ENCODE measurements at regions not wholly inside any gene's neighbourhood (a gene's known extent, or its start where the extent isn't known, plus 50 kb on each side); places are given as distances from the start of the nearest gene placed in this dataset.

- no peak for DNase-seq (ENCODE audit: extremely low spot score)
- TF ChIP-seq FOXM1 (IDR thresholded peaks at IDR 0.05; ENCODE audit: borderline replicate concordance) (no peak), FOXA1 (IDR thresholded peaks at IDR 0.05) (no peak), NFRKB (IDR thresholded peaks at IDR 0.05) (no peak), SP1 (IDR thresholded peaks at IDR 0.05) (no peak), ELF4 (IDR thresholded peaks at IDR 0.05) (no peak), TARDBP (IDR thresholded peaks at IDR 0.05) (no peak), BHLHE40 (IDR thresholded peaks at IDR 0.05; ENCODE audit: borderline replicate concordance) (no peak), HDGF (IDR thresholded peaks at IDR 0.05; ENCODE audit: borderline replicate concordance) (no peak), LEF1 (IDR thresholded peaks at IDR 0.05; ENCODE audit: borderline replicate concordance) (no peak), CTBP1 (IDR thresholded peaks at IDR 0.05; ENCODE audit: borderline replicate concordance) (no peak), SUZ12 (IDR thresholded peaks at IDR 0.05) (no peak), L3MBTL2 (conservative IDR thresholded peaks at IDR 0.05) (no peak), ZNF384 (IDR thresholded peaks at IDR 0.05) (no peak), ARNT (IDR thresholded peaks at IDR 0.05) (no peak), FOXK2 (IDR thresholded peaks at IDR 0.05) (no peak)
- TF ChIP-seq, protein P1, sequence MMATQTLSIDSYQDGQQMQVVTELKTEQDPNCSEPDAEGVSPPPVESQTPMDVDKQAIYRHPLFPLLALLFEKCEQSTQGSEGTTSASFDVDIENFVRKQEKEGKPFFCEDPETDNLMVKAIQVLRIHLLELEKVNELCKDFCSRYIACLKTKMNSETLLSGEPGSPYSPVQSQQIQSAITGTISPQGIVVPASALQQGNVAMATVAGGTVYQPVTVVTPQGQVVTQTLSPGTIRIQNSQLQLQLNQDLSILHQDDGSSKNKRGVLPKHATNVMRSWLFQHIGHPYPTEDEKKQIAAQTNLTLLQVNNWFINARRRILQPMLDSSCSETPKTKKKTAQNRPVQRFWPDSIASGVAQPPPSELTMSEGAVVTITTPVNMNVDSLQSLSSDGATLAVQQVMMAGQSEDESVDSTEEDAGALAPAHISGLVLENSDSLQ (IDR thresholded peaks at IDR 0.05): no peak
- CTCF ChIA-PET: no interaction called here
- POLR2A ChIA-PET: no interaction called here
Measured at GRCh38 chr4:74527049-74527448, 82.1 kb downstream of the AREG start.

GRCh38 chr4:74528178-74528577, 83.2 kb downstream of the AREG start:
- ChIA-PET POLR2A (no interaction called here), CTCF (no interaction called here)
- TF ChIP-seq FOXK2 (IDR thresholded peaks at IDR 0.05): no peak
- TF ChIP-seq TARDBP (IDR thresholded peaks at IDR 0.05): no peak
- DNase-seq (ENCODE audit: extremely low spot score): no peak

DNA sequence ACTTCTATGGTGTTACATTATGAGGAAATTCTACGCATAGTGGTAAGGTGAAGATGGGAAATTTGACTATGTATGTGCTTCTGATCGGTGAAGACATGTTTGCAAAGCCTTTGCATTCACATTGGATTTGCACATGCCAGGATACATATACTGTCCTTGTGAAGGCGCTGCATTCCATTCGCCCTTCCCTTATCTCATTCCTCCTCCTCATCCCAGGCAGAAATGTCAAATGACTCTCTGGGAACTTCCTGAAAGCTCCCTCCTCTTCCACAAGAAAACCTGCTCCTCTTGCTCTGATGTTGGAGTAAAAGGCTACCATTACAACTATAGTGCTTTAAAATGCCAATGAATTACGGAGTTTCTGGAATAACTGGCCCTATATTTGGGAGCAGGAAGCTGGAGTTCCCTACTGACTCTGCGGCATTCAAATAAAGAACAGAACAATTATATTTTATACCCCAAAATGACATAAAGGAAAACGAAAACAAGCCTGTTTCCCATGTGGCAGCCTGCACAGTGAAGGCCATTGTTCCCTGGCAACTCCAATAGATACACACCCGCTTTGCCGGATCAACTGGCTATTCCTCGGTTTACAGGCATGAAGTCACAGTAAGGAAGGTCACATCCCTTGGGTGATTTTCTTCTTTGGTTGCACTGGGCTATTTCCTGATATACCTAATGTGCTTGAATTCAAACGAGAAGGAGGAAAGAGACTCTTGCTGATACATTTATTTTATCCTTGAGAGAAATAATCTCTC, 84.5 kb downstream of the AREG start:
- DNase-seq (ENCODE audit: extremely low spot score): no peak
- ChIA-PET CTCF (no interaction called here), POLR2A (no interaction called here)
- TF ChIP-seq HDGF (IDR thresholded peaks at IDR 0.05; ENCODE audit: borderline replicate concordance) (no peak), ELF4 (IDR thresholded peaks at IDR 0.05) (no peak), FOXM1 (IDR thresholded peaks at IDR 0.05; ENCODE audit: borderline replicate concordance) (no peak), ARNT (IDR thresholded peaks at IDR 0.05) (no peak), ZNF384 (IDR thresholded peaks at IDR 0.05) (no peak), FOXA1 (IDR thresholded peaks at IDR 0.05) (no peak), L3MBTL2 (conservative IDR thresholded peaks at IDR 0.05) (no peak), SP1 (IDR thresholded peaks at IDR 0.05) (no peak), CTBP1 (IDR thresholded peaks at IDR 0.05; ENCODE audit: borderline replicate concordance) (no peak)
- TF ChIP-seq, protein P1 (IDR thresholded peaks at IDR 0.05): no peak

DNA sequence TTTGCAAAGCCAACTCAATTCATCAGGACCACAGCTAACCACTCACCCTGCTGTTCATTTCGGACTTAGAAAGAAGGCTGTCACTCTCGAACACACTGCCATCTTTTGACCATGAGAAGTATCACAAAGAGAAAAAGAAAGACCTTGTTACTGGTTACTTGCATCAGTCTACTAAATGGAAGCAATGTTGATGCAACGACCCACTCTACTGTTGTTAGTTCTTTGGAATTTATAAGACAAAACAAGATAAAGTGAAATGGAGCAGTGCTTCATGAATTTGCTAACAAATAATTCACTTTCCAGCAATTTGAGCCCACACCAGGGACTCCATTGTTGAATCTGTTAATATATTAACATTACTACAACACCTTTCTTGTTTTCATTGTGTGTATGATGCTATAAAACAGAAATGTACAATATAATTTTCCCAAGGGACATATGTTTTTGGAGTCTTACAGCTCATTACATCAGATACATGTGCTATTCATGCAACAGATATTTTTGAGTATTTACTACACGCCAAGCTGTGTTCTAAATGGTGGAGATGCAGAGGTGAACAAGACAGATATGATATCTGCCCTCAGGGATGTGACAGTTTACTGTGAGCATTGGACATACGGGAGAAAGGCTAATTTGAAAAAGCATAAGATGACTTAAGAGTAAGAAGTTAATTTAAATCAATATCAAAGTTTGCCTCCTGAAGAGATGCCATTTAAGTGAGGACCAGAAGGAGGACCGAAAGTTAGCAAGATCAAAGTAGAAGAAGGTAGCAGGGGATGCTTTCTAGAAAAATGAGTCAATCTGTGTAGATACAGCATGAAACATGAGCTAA, 87.2 kb downstream of the AREG start:
- TF ChIP-seq, protein P1 (IDR thresholded peaks at IDR 0.05): peak; percentile 84
- TF ChIP-seq ELF4 (IDR thresholded peaks at IDR 0.05): no peak
- POLR2A ChIA-PET: no interaction called here
- peak; percentile 47 for DNase-seq (ENCODE audit: extremely low spot score)
- CTCF ChIA-PET: interaction anchor here (0.7 to 1.2 kb wide), 4 partner anchors 15 to 212 kb away, joined by 3 to 4 read pairs (median 3); no protein-coding TSS in a partner anchor

DNA sequence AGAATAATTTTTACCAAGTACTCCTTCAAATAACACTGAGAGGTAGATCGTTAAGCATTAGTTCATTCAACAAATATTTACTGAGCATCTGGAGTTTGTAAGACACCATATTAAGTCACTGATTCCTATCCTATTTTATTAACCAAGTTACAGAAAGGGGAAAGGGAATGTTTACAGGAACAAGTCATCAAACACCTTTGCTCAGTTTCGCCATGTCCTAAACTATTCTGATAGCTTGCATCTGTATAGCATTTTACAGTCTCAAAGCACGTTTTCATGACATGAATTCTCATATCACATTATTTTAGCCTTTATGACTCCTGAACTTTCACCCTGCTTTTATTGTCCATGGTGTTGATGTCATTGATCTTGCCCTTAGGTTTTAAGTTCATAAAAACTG, 89.2 kb downstream of the AREG start:
- TF ChIP-seq FOXA1 (IDR thresholded peaks at IDR 0.05) (no peak), ZNF384 (IDR thresholded peaks at IDR 0.05) (no peak)
- TF ChIP-seq, protein P1 (IDR thresholded peaks at IDR 0.05): no peak
- ChIA-PET POLR2A (no interaction called here), CTCF (interaction anchor here (0.7 kb wide), 1 partner anchor 164 kb away, joined by 3 read pairs; no protein-coding TSS in a partner anchor)
- DNase-seq (ENCODE audit: extremely low spot score): no peak

GRCh38 chr4:74534936-74535335, 90.0 kb downstream of the AREG start:
- CTCF ChIA-PET: no interaction called here
- POLR2A ChIA-PET: no interaction called here
- TF ChIP-seq ZNF384 (IDR thresholded peaks at IDR 0.05) (no peak), ARNT (IDR thresholded peaks at IDR 0.05) (no peak), SP1 (IDR thresholded peaks at IDR 0.05) (no peak), L3MBTL2 (conservative IDR thresholded peaks at IDR 0.05) (no peak), BHLHE40 (IDR thresholded peaks at IDR 0.05; ENCODE audit: borderline replicate concordance) (no peak), LEF1 (IDR thresholded peaks at IDR 0.05; ENCODE audit: borderline replicate concordance) (no peak), FOXM1 (IDR thresholded peaks at IDR 0.05; ENCODE audit: borderline replicate concordance) (no peak), FOXA1 (IDR thresholded peaks at IDR 0.05) (no peak)
- TF ChIP-seq, protein P1 (IDR thresholded peaks at IDR 0.05): no peak
- DNase-seq (ENCODE audit: extremely low spot score): no peak
